K562 (cell line): ENCODE measurements at regions not wholly inside any gene's neighbourhood (a gene's known extent, or its start where the extent isn't known, plus 50 kb on each side); places are given as distances from the start of the nearest gene placed in this dataset.

Experiments used
- ATAC-seq: fragments of 200-7000 bp; cut with Tn5 transposase; 3 replicates; pipeline ENCODE4 v1.9.1; 2020; ENCODE audit warnings: moderate library complexity
- BruUV-seq: library from RNA; stranded (reverse); fragments of 400-500 nt; replicated peaks from 2 replicates; lab custom pipeline; 2021; lab: Mats Ljungman, UMichigan
- CTCF ChIA-PET: fragments of 300-600 bp; formaldehyde crosslinking; extraction: SDS; loops from one replicate; lab custom pipeline; 2021; ENCODE audit warnings: low intra/inter-chr PET ratio; lab: Yijun Ruan, JAX
- POLR2A ChIA-PET: fragments of 300-600, 350-650 bp; sonication (Branson Sonifier 250); formaldehyde crosslinking; extraction: SDS; loops from one replicate; lab custom pipeline; 2021; ENCODE audit warnings: antibody characterized with exemption, inconsistent platforms; lab: Yijun Ruan, JAX
- DNase-seq, 4 experiments: peaks; one replicate each; pipeline versions ENCODE4 v3.0.0 to v3.0.0-alpha.2; 2011 to 2018; ENCODE audit warnings: low spot score in 3 of 4, mixed read lengths in 3 of 4; ENCODE audit errors: extremely low read depth in 1 of 4
- FAIRE-seq: peaks from 2 replicates; lab custom pipeline; 2011; peaks lifted over from hg19 to GRCh38; lab: Jason Lieb, UNC
- H2AFZ ChIP-seq: 2 replicates; pipeline ENCODE4 v1.6.0; 2011; ENCODE audit warnings: low read depth, low read length, control low read depth, inconsistent platforms
- H3K27ac ChIP-seq: fragments of 200-600 bp; 3 replicates; pipeline ENCODE4 v1.8.0; 2011; ENCODE audit warnings: low read depth, mild to moderate bottlenecking, control low read depth, inconsistent platforms, low read length, moderate library complexity, mixed read lengths; ENCODE audit errors: extremely low read depth
- H3K27me3 ChIP-seq, 2 experiments: fragments of 300-600 bp in 1 of 2; 2 replicates in 1 of 2; 3 replicates in 1 of 2; pipeline versions ENCODE4 v1.6.0 to v1.8.0; 2011; ENCODE audit warnings: inconsistent platforms in 2 of 2, low read length in 2 of 2, mild to moderate bottlenecking in 1 of 2, mixed read lengths in 1 of 2, moderate library complexity in 1 of 2; ENCODE audit not compliant: control insufficient read depth in 2 of 2, insufficient read depth in 2 of 2
- H3K36me3 ChIP-seq: fragments of 300-600 bp; 3 replicates; pipeline ENCODE4 v1.8.0; 2011; ENCODE audit warnings: mild to moderate bottlenecking, low read length, inconsistent platforms; ENCODE audit not compliant: control insufficient read depth, insufficient read depth
- H3K4me1 ChIP-seq, 2 experiments: fragments of 200-600 bp in 1 of 2; replicated peaks in 1 of 2; 2 replicates in 1 of 2; 3 replicates in 1 of 2; pipeline versions ENCODE4 v1.5.1 to v1.8.0; 2011; ENCODE audit warnings: inconsistent platforms in 2 of 2, low read length in 2 of 2, mild to moderate bottlenecking in 1 of 2, mixed read lengths in 1 of 2, moderate library complexity in 1 of 2; ENCODE audit not compliant: control insufficient read depth in 2 of 2, insufficient read depth in 2 of 2
- H3K4me2 ChIP-seq: 2 replicates; pipeline ENCODE4 v1.6.1; 2011; ENCODE audit warnings: low read length, control low read depth, inconsistent platforms, mixed read lengths; ENCODE audit not compliant: insufficient read depth
- H3K4me3 ChIP-seq: fragments of 200-600 bp; sonication (generic), shearing (Covaris generic); 2 replicates; pipeline ENCODE4 v1.5.1; 2016; ENCODE audit warnings: control low read depth, inconsistent platforms
- H3K79me2 ChIP-seq: fragments of 200-600 bp; 3 replicates; pipeline ENCODE4 v1.8.0; 2011; ENCODE audit warnings: low read length, inconsistent platforms; ENCODE audit not compliant: control insufficient read depth, insufficient read depth
- H3K9ac ChIP-seq, 2 experiments: 2 replicates each; pipeline versions ENCODE4 v1.6.0 to v1.6.1; 2011; ENCODE audit warnings: low read depth in 2 of 2, low read length in 2 of 2, control low read depth in 1 of 2, inconsistent platforms in 1 of 2, mild to moderate bottlenecking in 1 of 2, mixed read lengths in 1 of 2; ENCODE audit not compliant: insufficient read depth in 1 of 2
- H3K9me1 ChIP-seq: one replicate; pipeline ENCODE4 v1.6.0; 2011; ENCODE audit warnings: inconsistent platforms, mild to moderate bottlenecking, low read length, moderate library complexity; ENCODE audit not compliant: control insufficient read depth, insufficient read depth
- H3K9me3 ChIP-seq: replicated peaks from 2 replicates; pipeline ENCODE4 v1.5.1; 2011; ENCODE audit warnings: low read depth, low read length, inconsistent platforms; ENCODE audit not compliant: control insufficient read depth, insufficient read depth
- H4K20me1 ChIP-seq: replicated peaks from 2 replicates; pipeline ENCODE4 v1.6.1; 2011; ENCODE audit warnings: low read length, inconsistent platforms, mixed read lengths; ENCODE audit not compliant: control insufficient read depth, insufficient read depth
- ATF3 ChIP-seq, 2 experiments: fragments of 450-650 bp in 1 of 2; sonication (generic) in 1 of 2; formaldehyde crosslinking in 1 of 2; IDR thresholded peaks in 1 of 2; conservative IDR thresholded peaks in 1 of 2; 2 replicates each; pipeline versions ENCODE4 v1.6.1 to v1.8.1; 2016 to 2023; ENCODE audit warnings: mild to moderate bottlenecking in 2 of 2, moderate library complexity in 2 of 2, inconsistent platforms in 1 of 2, missing genetic modification reagents in 1 of 2
- BCOR ChIP-seq: fragments of 450-650 bp; IDR thresholded peaks from 2 replicates; pipeline ENCODE4 v1.6.1; 2016
- FOXA1 ChIP-seq: fragments of 450-650 bp; IDR thresholded peaks from 2 replicates; pipeline ENCODE4 v1.6.1; 2016; ENCODE audit warnings: mild to moderate bottlenecking, borderline replicate concordance
- FOXA3 ChIP-seq, 2 experiments: fragments of 450-650 bp in 1 of 2; sonication (generic) in 1 of 2; formaldehyde crosslinking; IDR thresholded peaks in 1 of 2; conservative IDR thresholded peaks in 1 of 2; 2 replicates each; pipeline versions ENCODE4 v1.4.0 to v1.8.0; 2020 to 2022; ENCODE audit warnings: mild to moderate bottlenecking in 2 of 2, missing genetic modification reagents in 1 of 2
- KDM5B ChIP-seq: fragments of 200-600 bp; sonication (generic); IDR thresholded peaks from 2 replicates; pipeline ENCODE4 v1.6.1; 2012; ENCODE audit warnings: low read depth, mild to moderate bottlenecking, moderate library complexity, low read length, control low read depth, inconsistent platforms; ENCODE audit not compliant: insufficient replicate concordance
- KHSRP ChIP-seq: fragments of 450-650 bp; IDR thresholded peaks from 2 replicates; pipeline ENCODE4 v1.6.1; 2017
- LEF1 ChIP-seq: fragments of 450-650 bp; IDR thresholded peaks from 2 replicates; pipeline ENCODE4 v1.6.1; 2016; ENCODE audit warnings: mild to moderate bottlenecking
- SAFB2 ChIP-seq: fragments of 200-400 bp; formaldehyde crosslinking; IDR thresholded peaks from 2 replicates; pipeline ENCODE4 v1.6.1; 2018; ENCODE audit warnings: borderline replicate concordance, low read length, low read depth, moderate library complexity; ENCODE audit not compliant: severe bottlenecking
- SRSF9 ChIP-seq: fragments of 200-400 bp; formaldehyde crosslinking; IDR thresholded peaks from 2 replicates; pipeline ENCODE4 v1.6.1; 2017; ENCODE audit warnings: low read depth, low read length, borderline replicate concordance
- TRIM24 ChIP-seq, 2 experiments: fragments of 450-650 bp; IDR thresholded peaks; 2 replicates each; pipeline ENCODE4 v1.6.1; 2016
- ZNF143 ChIP-seq: sonication (generic); formaldehyde crosslinking; IDR thresholded peaks from 2 replicates; pipeline ENCODE4 v1.9.0; 2022; ENCODE audit warnings: mild to moderate bottlenecking, missing genetic modification reagents
- ZNF445 ChIP-seq: fragments of 250-450 bp; sonication (Bioruptor Pico); IDR thresholded peaks from 2 replicates; pipeline ENCODE4 v1.4.0; 2020; ENCODE audit warnings: low read depth, mild to moderate bottlenecking, moderate library complexity
- WGBS: fragments of 100-300 bp; shearing (Covaris generic); methylation state at CpG from one replicate; pipeline ENCODE4 v1.1.6; 2016; ENCODE audit warnings: low coverage, mixed read lengths; ENCODE audit not compliant: insufficient coverage; ENCODE audit errors: missing lambda C conversion rate; 5-methylcytosine and 5-hydroxymethylcytosine counted together
- in situ Hi-C: fragments of 300-500 bp; cut with MboI; formaldehyde crosslinking; loops from 4 replicates; pipeline ENCODE4 v1.15.0; 2018; ENCODE audit warnings: inconsistent platforms, mixed read lengths
- intact Hi-C: fragments of 100-400 bp; cut with micrococcal nuclease; formaldehyde crosslinking; loops from 2 replicates; pipeline ENCODE4 v1.14.2; 2022
- TF ChIP-seq, protein P1 (sequence below): fragments of 450-650 bp; formaldehyde crosslinking; conservative IDR thresholded peaks from 2 replicates; pipeline ENCODE4 v1.4.0; 2022; ENCODE audit warnings: mild to moderate bottlenecking, missing genetic modification characterization

DNA sequence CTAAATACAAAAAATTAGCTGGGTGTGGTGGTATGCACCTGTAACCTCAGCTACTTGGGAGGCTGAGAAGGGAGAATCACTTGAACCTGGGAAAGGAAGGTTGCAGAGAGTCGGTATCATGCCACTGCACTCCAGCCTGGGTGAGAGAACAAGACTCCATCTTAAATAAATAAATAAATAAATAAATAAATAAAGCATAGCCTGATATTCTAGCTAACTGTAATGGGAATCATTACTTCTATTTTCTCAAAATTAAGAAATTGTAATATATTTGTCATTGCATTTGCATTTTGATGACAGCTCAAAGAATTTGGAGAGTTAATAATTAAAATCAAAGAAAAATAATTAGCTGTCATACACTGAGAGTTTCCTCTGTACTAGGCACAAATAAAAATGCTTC is 561.1 kb downstream of the EFNB2 start (continued):
- no peak for TF ChIP-seq FOXA3 (CRISPR knock-in tag; conservative IDR thresholded peaks at IDR 0.05 in 1 of 2, IDR thresholded peaks at IDR 0.05 in 1 of 2)
- no peak for TF ChIP-seq LEF1
- no peak for TF ChIP-seq BCOR
- TF ChIP-seq KDM5B: no peak

- intact Hi-C loops (no loop called here), in situ Hi-C loops (no loop called here)
- CTCF ChIA-PET: no interaction called here
- POLR2A ChIA-PET: no interaction called here
- H3K9me1 ChIP-seq: no peaks in the 10 kb centered on the region
- no peak overlapping the region for H3K4me2 ChIP-seq
- no peaks in the 10 kb centered on the region for H3K27me3 ChIP-seq
- 4% methylated on average over 13 of the region's 14 CpGs for WGBS
- no TSS peak for BruUV-seq
- FAIRE-seq: no peak
- no peaks in the 10 kb centered on the region for H3K79me2 ChIP-seq
- no peak overlapping the region for H2AFZ ChIP-seq
- H3K9ac ChIP-seq: no peak overlapping the region
- no peaks in the 10 kb centered on the region for H3K9me3 ChIP-seq
- H3K27ac ChIP-seq: no peak overlapping the region
- no peak overlapping the region for H3K4me3 ChIP-seq
- H3K4me1 ChIP-seq: no peaks in the 10 kb centered on the region
- no peaks in the 10 kb centered on the region for H4K20me1 ChIP-seq
- no peak for DNase-seq
- H3K36me3 ChIP-seq: no peaks in the 10 kb centered on the region
- TF ChIP-seq ZNF143 (CRISPR knock-in tag) (no peak), TRIM24 (IDR thresholded peaks at IDR 0.05) (no peak), SRSF9 (no peak), ZNF445 (no peak), FOXA1 (no peak), SAFB2 (no peak), KHSRP (no peak), ATF3 (IDR thresholded peaks at IDR 0.05) (no peak), ATF3 (CRISPR knock-in tag; conservative IDR thresholded peaks at IDR 0.05) (no peak)
- TF ChIP-seq, protein P1, sequence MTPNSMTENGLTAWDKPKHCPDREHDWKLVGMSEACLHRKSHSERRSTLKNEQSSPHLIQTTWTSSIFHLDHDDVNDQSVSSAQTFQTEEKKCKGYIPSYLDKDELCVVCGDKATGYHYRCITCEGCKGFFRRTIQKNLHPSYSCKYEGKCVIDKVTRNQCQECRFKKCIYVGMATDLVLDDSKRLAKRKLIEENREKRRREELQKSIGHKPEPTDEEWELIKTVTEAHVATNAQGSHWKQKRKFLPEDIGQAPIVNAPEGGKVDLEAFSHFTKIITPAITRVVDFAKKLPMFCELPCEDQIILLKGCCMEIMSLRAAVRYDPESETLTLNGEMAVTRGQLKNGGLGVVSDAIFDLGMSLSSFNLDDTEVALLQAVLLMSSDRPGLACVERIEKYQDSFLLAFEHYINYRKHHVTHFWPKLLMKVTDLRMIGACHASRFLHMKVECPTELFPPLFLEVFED: no peak
- ATAC-seq: no peak
Measured at GRCh38 chr13:105972811-105973590, 562.5 kb downstream of the EFNB2 start.
